ENCODE measurements at regions not wholly inside any gene's neighbourhood (a gene's known extent, or its start where the extent isn't known, plus 50 kb on each side); places are given as distances from the start of the nearest gene placed in this dataset.

DNA sequence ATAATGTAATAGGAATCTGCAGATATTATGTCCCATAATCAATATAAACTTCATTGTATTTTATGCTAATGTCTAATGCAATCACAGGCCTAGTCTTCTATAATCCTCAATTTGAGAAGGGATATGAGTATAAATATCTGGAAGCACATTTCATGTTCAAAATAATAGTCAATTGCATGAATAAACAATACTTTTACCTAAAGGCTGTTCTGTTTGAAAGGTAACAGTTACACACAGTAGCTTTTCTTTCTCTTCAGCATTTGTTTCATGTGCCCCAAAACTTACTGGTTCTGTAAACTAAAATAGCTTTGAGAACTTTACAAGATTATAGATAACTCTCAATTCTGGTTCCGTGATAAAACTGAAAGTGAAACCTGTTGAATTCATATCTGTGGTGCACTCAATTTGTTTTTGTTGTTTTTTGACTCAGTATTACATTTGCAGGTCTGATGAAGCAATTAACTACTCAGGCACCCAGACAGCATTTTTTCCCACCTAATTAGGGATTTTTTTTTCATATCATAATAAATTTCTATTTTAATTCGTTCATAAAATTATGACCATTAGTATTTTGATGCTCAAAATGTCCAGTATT lies 1193.8 kb downstream of the SLITRK1 start:
- Histone ChIP-seq H3K4me1 (ENCODE audit: control insufficient read depth, extremely low read depth, insufficient read depth, low read length) (no peaks in the 10 kb centered on the region), H3K36me3 (ENCODE audit: control insufficient read depth in 2 of 2, extremely low read depth in 1 of 2, insufficient read depth in 2 of 2, low read length in 2 of 2) (no peaks in the 10 kb centered on the region), H3K79me2 (ENCODE audit: control insufficient read depth, insufficient read depth, low read length) (no peaks in the 10 kb centered on the region), H2AFZ (ENCODE audit: low read depth, low read length) (peak overlapping the region; percentile 37), H3K9me1 (replicated peaks; ENCODE audit: control insufficient read depth, extremely low read depth, insufficient read depth, low read length) (no peaks in the 10 kb centered on the region), H3K9me3 (replicated peaks; ENCODE audit: control insufficient read depth, insufficient read depth, low read length) (no peaks in the 10 kb centered on the region), H3K9ac (replicated peaks; ENCODE audit: extremely low read depth, insufficient read depth, low read length) (peak overlapping the region; percentile 42), H4K20me1 (replicated peaks; ENCODE audit: control insufficient read depth, extremely low read depth, insufficient read depth, low read length) (no peaks in the 10 kb centered on the region), H3K4me2 (ENCODE audit: insufficient read depth, low read length) (peak overlapping the region; percentile 84), H3K27me3 (ENCODE audit: control insufficient read depth in 2 of 2, insufficient read depth in 2 of 2, low read length in 2 of 2) (no peaks in the 10 kb centered on the region), H3K4me3 (replicated peaks in 1 of 3; ENCODE audit: insufficient read depth in 1 of 3, low read depth in 1 of 3, low read length in 3 of 3) (peak overlapping the region in 2 of 3 experiments; percentile 31 to 54), H3K27ac (ENCODE audit: insufficient read depth, low read depth, low read length) (no peak overlapping the region)
- TF ChIP-seq POLR2AphosphoS5 (IDR thresholded peaks at IDR 0.05; ENCODE audit: insufficient read depth, low read depth, low read length) (no peak), EZH2 (IDR thresholded peaks at IDR 0.05; ENCODE audit: borderline replicate concordance, low read depth, low read length, severe bottlenecking) (no peak), FOS (IDR thresholded peaks at IDR 0.05; ENCODE audit: borderline replicate concordance, insufficient read depth, low read length) (no peak), MYC (IDR thresholded peaks at IDR 0.05; ENCODE audit: low read depth, low read length) (no peak), GATA2 (IDR thresholded peaks at IDR 0.05; ENCODE audit: insufficient read depth, insufficient read length, low read depth, low read length) (no peak), JUN (IDR thresholded peaks at IDR 0.05; ENCODE audit: borderline replicate concordance, insufficient read depth, insufficient read length, low read depth) (no peak), POLR2A (IDR thresholded peaks at IDR 0.05; ENCODE audit: low read depth, low read length) (no peak)
- TF ChIP-seq, protein P1, sequence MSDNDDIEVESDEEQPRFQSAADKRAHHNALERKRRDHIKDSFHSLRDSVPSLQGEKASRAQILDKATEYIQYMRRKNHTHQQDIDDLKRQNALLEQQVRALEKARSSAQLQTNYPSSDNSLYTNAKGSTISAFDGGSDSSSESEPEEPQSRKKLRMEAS (IDR thresholded peaks at IDR 0.05; ENCODE audit: insufficient read depth, insufficient read length): no peak
- TF ChIP-seq, protein P2, sequence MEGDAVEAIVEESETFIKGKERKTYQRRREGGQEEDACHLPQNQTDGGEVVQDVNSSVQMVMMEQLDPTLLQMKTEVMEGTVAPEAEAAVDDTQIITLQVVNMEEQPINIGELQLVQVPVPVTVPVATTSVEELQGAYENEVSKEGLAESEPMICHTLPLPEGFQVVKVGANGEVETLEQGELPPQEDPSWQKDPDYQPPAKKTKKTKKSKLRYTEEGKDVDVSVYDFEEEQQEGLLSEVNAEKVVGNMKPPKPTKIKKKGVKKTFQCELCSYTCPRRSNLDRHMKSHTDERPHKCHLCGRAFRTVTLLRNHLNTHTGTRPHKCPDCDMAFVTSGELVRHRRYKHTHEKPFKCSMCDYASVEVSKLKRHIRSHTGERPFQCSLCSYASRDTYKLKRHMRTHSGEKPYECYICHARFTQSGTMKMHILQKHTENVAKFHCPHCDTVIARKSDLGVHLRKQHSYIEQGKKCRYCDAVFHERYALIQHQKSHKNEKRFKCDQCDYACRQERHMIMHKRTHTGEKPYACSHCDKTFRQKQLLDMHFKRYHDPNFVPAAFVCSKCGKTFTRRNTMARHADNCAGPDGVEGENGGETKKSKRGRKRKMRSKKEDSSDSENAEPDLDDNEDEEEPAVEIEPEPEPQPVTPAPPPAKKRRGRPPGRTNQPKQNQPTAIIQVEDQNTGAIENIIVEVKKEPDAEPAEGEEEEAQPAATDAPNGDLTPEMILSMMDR (IDR thresholded peaks at IDR 0.05; ENCODE audit: extremely low read depth in 1 of 2, insufficient read depth in 1 of 2, low read depth in 1 of 2, low read length in 2 of 2): no peak
- dilution Hi-C loops (cut with MboI; ENCODE audit: extremely low pct_ligation_motif_present, low sequenced_read_pairs): no loop called here
- FAIRE-seq (no peak), DNase-seq (ENCODE audit: low read depth, low spot score) (peak; percentile 26)
- intact Hi-C loops (cut with micrococcal nuclease): no loop called here
- POLR2A ChIA-PET: no interaction called here
- BruUV-seq (replicated peaks): no TSS peak
- CTCF ChIA-PET: no interaction called here

All from endothelial cell of umbilical vein (primary cell).